H1 (cell line): ENCODE measurements at regions not wholly inside any gene's neighbourhood (a gene's known extent, or its start where the extent isn't known, plus 50 kb on each side); places are given as distances from the start of the nearest gene placed in this dataset.
A peak's percentile ranks its signal among the peaks of the same experiment; 100 is the strongest.

Source experiments
- CTCF ChIA-PET: fragments of 300-600 bp; sonication (Branson Sonifier 250); formaldehyde crosslinking; loops from one replicate; lab custom pipeline; 2021; ENCODE audit not compliant: partially characterized antibody; lab: Charles Lee
- POLR2A ChIA-PET: fragments of 300-600 bp; sonication (Branson Sonifier 250); formaldehyde crosslinking; loops from one replicate; lab custom pipeline; 2021; ENCODE audit warnings: inconsistent platforms; ENCODE audit not compliant: partially characterized antibody; lab: Charles Lee
- DNase-seq, 2 experiments: peaks; one replicate each; pipeline versions ENCODE4 v3.0.0 to v3.0.0-alpha.2; 2010 to 2022; ENCODE audit warnings: low spot score in 2 of 2, low read depth in 1 of 2, mixed read lengths in 1 of 2
- FAIRE-seq: peaks from 2 replicates; lab custom pipeline; 2011; peaks lifted over from hg19 to GRCh38; lab: Jason Lieb, UNC
- H2AFZ ChIP-seq: 2 replicates; pipeline ENCODE4 v1.8.1; 2012; ENCODE audit warnings: low read length, inconsistent platforms
- H2AK5ac ChIP-seq: 2 replicates; pipeline ENCODE4 v1.6.1; 2013; ENCODE audit warnings: low read depth, low read length
- H2BK120ac ChIP-seq: replicated peaks from 2 replicates; pipeline ENCODE3; 2013; ENCODE audit warnings: low read depth, low read length, inconsistent platforms
- H2BK12ac ChIP-seq: 2 replicates; pipeline ENCODE4 v1.6.1; 2013; ENCODE audit warnings: low read depth, low read length
- H2BK15ac ChIP-seq: 2 replicates; pipeline ENCODE4 v1.6.1; 2013; ENCODE audit warnings: low read length
- H2BK20ac ChIP-seq: 2 replicates; pipeline ENCODE4 v1.6.1; 2013; ENCODE audit warnings: low read length
- H2BK5ac ChIP-seq: 2 replicates; pipeline ENCODE4 v1.6.1; 2013; ENCODE audit warnings: low read depth, low read length
- H3K14ac ChIP-seq: 2 replicates; pipeline ENCODE4 v1.6.1; 2013; ENCODE audit warnings: inconsistent platforms; ENCODE audit not compliant: insufficient read length
- H3K18ac ChIP-seq: 2 replicates; pipeline ENCODE4 v1.6.1; 2013; ENCODE audit warnings: low read length; ENCODE audit errors: extremely low read depth
- H3K23ac ChIP-seq: 2 replicates; pipeline ENCODE4 v1.6.1; 2013; ENCODE audit warnings: inconsistent platforms; ENCODE audit not compliant: insufficient read length
- H3K23me2 ChIP-seq: 2 replicates; pipeline ENCODE4 v1.6.1; 2013; ENCODE audit warnings: low read depth, low read length
- H3K27ac ChIP-seq: 2 replicates; pipeline ENCODE4 v1.6.1; 2011; ENCODE audit warnings: low read depth, low read length, inconsistent platforms
- H3K27me3 ChIP-seq, 4 experiments: replicated peaks in 1 of 4; 1 replicate in 1 of 4; 2 replicates in 3 of 4; pipeline versions ENCODE4 v1.6.1 to v1.8.1; 2011 to 2013; ENCODE audit warnings: low read length in 3 of 4, mild to moderate bottlenecking in 3 of 4, inconsistent platforms in 2 of 4, mixed read lengths in 2 of 4, moderate library complexity in 1 of 4; ENCODE audit not compliant: control insufficient read depth in 3 of 4, insufficient read depth in 3 of 4; ENCODE audit errors: extremely low read depth in 1 of 4
- H3K36me3 ChIP-seq, 4 experiments: 2 replicates each; pipeline versions ENCODE4 v1.6.1 to v1.8.1; 2011 to 2013; ENCODE audit warnings: mild to moderate bottlenecking in 4 of 4, low read length in 3 of 4, moderate library complexity in 2 of 4, control low read depth in 1 of 4, inconsistent platforms in 1 of 4; ENCODE audit not compliant: insufficient read depth in 4 of 4, control insufficient read depth in 2 of 4
- H3K4ac ChIP-seq: replicated peaks from 2 replicates; pipeline ENCODE3; 2013; ENCODE audit warnings: low read length, low read depth, mixed read lengths, inconsistent platforms; ENCODE audit not compliant: insufficient read length
- H3K4me1 ChIP-seq, 4 experiments: replicated peaks in 1 of 4; 1 replicate in 1 of 4; 2 replicates in 3 of 4; pipeline versions ENCODE4 v1.6.1 to v1.8.1; 2011 to 2013; ENCODE audit warnings: low read length in 3 of 4, inconsistent platforms in 2 of 4, mixed read lengths in 1 of 4; ENCODE audit not compliant: insufficient read depth in 4 of 4, control insufficient read depth in 3 of 4
- H3K4me2 ChIP-seq, 2 experiments: 2 replicates each; pipeline versions ENCODE4 v1.6.1 to v1.8.1; 2011 to 2013; ENCODE audit warnings: low read depth in 2 of 2, low read length in 2 of 2, control low read depth in 1 of 2, inconsistent platforms in 1 of 2, mild to moderate bottlenecking in 1 of 2; ENCODE audit not compliant: insufficient read depth in 1 of 2
- H3K4me3 ChIP-seq, 4 experiments: fragments of 200-600, 300-600 bp in 1 of 4; sonication (generic), shearing (Covaris generic), sonication (Bioruptor Twin) in 1 of 4; 2 replicates each; pipeline versions ENCODE4 v1.5.1 to v1.8.1; 2011 to 2016; ENCODE audit warnings: low read length in 4 of 4, low read depth in 3 of 4, control low read depth in 2 of 4, inconsistent platforms in 2 of 4, mild to moderate bottlenecking in 2 of 4, mixed read lengths in 1 of 4, moderate library complexity in 1 of 4; ENCODE audit not compliant: insufficient read depth in 2 of 4; ENCODE audit errors: extremely low read depth in 1 of 4
- H3K56ac ChIP-seq: replicated peaks from 2 replicates; pipeline ENCODE3; 2013; ENCODE audit warnings: low read depth, mild to moderate bottlenecking, mixed read lengths, low read length, inconsistent platforms; ENCODE audit not compliant: insufficient read length
- H3K79me1 ChIP-seq: 2 replicates; pipeline ENCODE4 v1.6.1; 2013; ENCODE audit warnings: low read depth, low read length, control low read depth
- H3K79me2 ChIP-seq, 2 experiments: 2 replicates each; pipeline versions ENCODE4 v1.6.1 to v1.8.1; 2012 to 2013; ENCODE audit warnings: low read length in 2 of 2, mild to moderate bottlenecking in 2 of 2, inconsistent platforms in 1 of 2; ENCODE audit not compliant: insufficient read depth in 2 of 2, control insufficient read depth in 1 of 2
- H3K9ac ChIP-seq, 4 experiments: replicated peaks in 1 of 4; 1 replicate in 1 of 4; 2 replicates in 3 of 4; pipeline versions ENCODE4 v1.6.1 to v1.8.1; 2011 to 2013; ENCODE audit warnings: low read depth in 3 of 4, low read length in 3 of 4, control low read depth in 2 of 4, mild to moderate bottlenecking in 2 of 4, moderate library complexity in 2 of 4, inconsistent platforms in 1 of 4; ENCODE audit errors: extremely low read depth in 1 of 4
- H3K9me3 ChIP-seq, 2 experiments: 2 replicates each; pipeline versions ENCODE4 v1.6.1 to v1.8.1; 2012 to 2013; ENCODE audit warnings: mild to moderate bottlenecking in 2 of 2, moderate library complexity in 2 of 2, control low read depth in 1 of 2, inconsistent platforms in 1 of 2, low read depth in 1 of 2, low read length in 1 of 2, mixed read lengths in 1 of 2; ENCODE audit not compliant: insufficient read depth in 2 of 2
- H4K20me1 ChIP-seq, 2 experiments: replicated peaks in 1 of 2; 2 replicates each; pipeline versions ENCODE3 to v1.8.1; 2011 to 2013; ENCODE audit warnings: inconsistent platforms in 2 of 2, low read length in 2 of 2, mild to moderate bottlenecking in 1 of 2; ENCODE audit not compliant: insufficient read depth in 2 of 2, control insufficient read depth in 1 of 2
- H4K5ac ChIP-seq: 2 replicates; pipeline ENCODE4 v1.6.1; 2013; ENCODE audit warnings: low read length, low read depth, mixed read lengths, inconsistent platforms; ENCODE audit not compliant: insufficient read length
- H4K8ac ChIP-seq: 2 replicates; pipeline ENCODE4 v1.8.0; 2013; ENCODE audit warnings: mild to moderate bottlenecking, moderate library complexity, low read length, inconsistent platforms; ENCODE audit not compliant: insufficient read depth; ENCODE audit errors: extremely low read depth
- H4K91ac ChIP-seq: replicated peaks from 2 replicates; pipeline ENCODE3; 2013; ENCODE audit warnings: low read length, mixed read lengths, inconsistent platforms; ENCODE audit not compliant: insufficient read length
- E2F6 ChIP-seq: IDR thresholded peaks from 2 replicates; pipeline ENCODE4 v1.6.1; 2012; ENCODE audit warnings: inconsistent platforms
- KDM5A ChIP-seq: fragments of 200-600 bp; IDR thresholded peaks from 2 replicates; pipeline ENCODE4 v1.7.1; 2012; ENCODE audit warnings: mild to moderate bottlenecking, low read length, inconsistent platforms, mixed read lengths
- WGBS, 2 experiments: shearing (Covaris generic) in 1 of 2; methylation state at CpG; one replicate each; pipeline versions ENCODE4 v1.1.6 to v1.1.7; 2013 to 2015; ENCODE audit warnings: low lambda C conversion rate in 2 of 2, mixed read lengths in 2 of 2, inconsistent platforms in 1 of 2, low coverage in 1 of 2, missing lambda C conversion rate in 1 of 2; ENCODE audit not compliant: insufficient replicate concordance in 2 of 2, insufficient coverage in 1 of 2, insufficient read length in 1 of 2; ENCODE audit errors: extremely low coverage in 1 of 2, missing lambda C conversion rate in 1 of 2; 5-methylcytosine and 5-hydroxymethylcytosine counted together

GRCh38 chr13:111397202-111397880 lies 76.9 kb downstream of the TEX29 start:
- no peak overlapping the region for H3K4me2 ChIP-seq
- WGBS, 2 experiments = 93% methylated on average over 25 of the region's 25 CpGs; no CpG with 5 or more reads in 1 of the 2 experiments
- no peak overlapping the region for H2BK120ac ChIP-seq
- H3K14ac ChIP-seq = no peak overlapping the region
- H4K91ac ChIP-seq = no peak overlapping the region
- H3K79me1 ChIP-seq = no peaks in the 10 kb centered on the region
- no peak overlapping the region for H3K9ac ChIP-seq
- H2BK12ac ChIP-seq = no peak overlapping the region
- no peak overlapping the region for H2AFZ ChIP-seq
- H3K23me2 ChIP-seq = no peaks in the 10 kb centered on the region
- no peak overlapping the region for H4K8ac ChIP-seq
- FAIRE-seq (no peak), DNase-seq (no peak)
- H3K4ac ChIP-seq = no peak overlapping the region
- H3K56ac ChIP-seq = no peak overlapping the region
- ChIA-PET CTCF (interaction anchor here (1.4 to 6.0 kb wide), 2 partner anchors 13 to 52 kb away, joined by 3 to 21 read pairs; no protein-coding TSS in a partner anchor), POLR2A (no interaction called here)
- no peaks in the 10 kb centered on the region for H4K20me1 ChIP-seq
- no peaks in the 10 kb centered on the region for H3K79me2 ChIP-seq
- H3K4me1 ChIP-seq = no peaks in the 10 kb centered on the region
- no peak overlapping the region for H4K5ac ChIP-seq
- H2BK5ac ChIP-seq = no peak overlapping the region
- no peak overlapping the region for H2AK5ac ChIP-seq
- peaks cover 0 to 4% of the 10 kb centered on the region in 2 experiments; a peak in 1 of 4 replicates for H3K9me3 ChIP-seq
- no peaks in the 10 kb centered on the region for H3K27me3 ChIP-seq
- no peak overlapping the region for H2BK20ac ChIP-seq
- no peak overlapping the region for H3K23ac ChIP-seq
- no peaks in the 10 kb centered on the region for H3K36me3 ChIP-seq
- no peak overlapping the region for H3K18ac ChIP-seq
- no peak overlapping the region for H3K4me3 ChIP-seq
- H3K27ac ChIP-seq = no peak overlapping the region
- no peak overlapping the region for H2BK15ac ChIP-seq
- TF ChIP-seq KDM5A = no peak
- TF ChIP-seq E2F6 = peak; percentile 57; the same call in 1 of the 2 replicates
